Osteocyte (in vitro differentiated cells): ENCODE measurements at regions not wholly inside any gene's neighbourhood (a gene's known extent, or its start where the extent isn't known, plus 50 kb on each side); places are given as distances from the start of the nearest gene placed in this dataset.

ENCODE experiments used
- DNase-seq: peaks from one replicate; pipeline ENCODE4 v3.0.0; 2021; ENCODE audit warnings: mixed read lengths; ENCODE audit not compliant: unreplicated experiment; ENCODE audit errors: extremely low spot score
- H3K27ac Mint-ChIP-seq: one replicate; pipeline ENCODE4 v1.8.0; 2021; ENCODE audit warnings: mild to moderate bottlenecking, mixed read lengths; ENCODE audit not compliant: unreplicated experiment
- H3K27me3 Mint-ChIP-seq: one replicate; pipeline ENCODE4 v1.8.0; 2021; ENCODE audit warnings: mixed read lengths; ENCODE audit not compliant: unreplicated experiment
- H3K36me3 Mint-ChIP-seq: one replicate; pipeline ENCODE4 v1.8.0; 2021; ENCODE audit warnings: mixed read lengths; ENCODE audit not compliant: unreplicated experiment
- H3K4me1 Mint-ChIP-seq: one replicate; pipeline ENCODE4 v1.8.0; 2021; ENCODE audit warnings: mixed read lengths; ENCODE audit not compliant: unreplicated experiment
- H3K4me3 Mint-ChIP-seq: one replicate; pipeline ENCODE4 v1.8.0; 2021; ENCODE audit warnings: mild to moderate bottlenecking, moderate library complexity, mixed read lengths; ENCODE audit not compliant: unreplicated experiment
- H3K9me3 Mint-ChIP-seq: one replicate; pipeline ENCODE4 v1.8.0; 2021; ENCODE audit warnings: mixed read lengths; ENCODE audit not compliant: unreplicated experiment
- CTCF ChIP-seq: fragments of 200-600 bp; sonication (generic); IDR thresholded peaks from 2 replicates; pipeline ENCODE4 v1.5.0; 2021; ENCODE audit warnings: antibody characterized with exemption, mild to moderate bottlenecking, moderate library complexity

GRCh38 chr1:188155261-188155660 is 1326.5 kb downstream of the PLA2G4A start:
- TF ChIP-seq CTCF = no peak
- Mint-ChIP-seq H3K4me3 (no peak overlapping the region), H3K4me1 (no peaks in the 10 kb centered on the region), H3K27me3 (no peaks in the 10 kb centered on the region), H3K9me3 (no peaks in the 10 kb centered on the region), H3K27ac (no peak overlapping the region), H3K36me3 (no peaks in the 10 kb centered on the region)
- no peak for DNase-seq

DNA sequence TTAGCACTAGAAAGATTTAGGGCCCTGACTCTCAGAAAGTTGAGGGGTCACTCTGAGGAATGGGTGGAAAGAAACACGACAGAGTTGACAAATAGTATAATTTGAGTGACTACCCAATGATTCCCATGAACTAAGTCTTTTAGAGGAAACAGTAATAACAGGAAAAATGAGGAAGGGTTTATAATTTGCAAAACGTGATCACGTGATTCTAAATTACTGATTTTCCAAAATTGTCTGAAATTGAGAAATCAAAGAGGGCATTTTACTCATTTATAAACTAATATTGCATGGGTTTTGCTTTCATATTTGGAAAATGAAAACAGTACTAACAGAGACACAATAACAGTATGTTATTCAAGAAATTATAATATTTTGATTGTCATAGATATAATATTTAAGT is 1335.7 kb downstream of the PLA2G4A start:
- Mint-ChIP-seq H3K9me3 (no peaks in the 10 kb centered on the region), H3K27ac (no peak overlapping the region), H3K4me1 (no peaks in the 10 kb centered on the region), H3K4me3 (no peak overlapping the region), H3K36me3 (no peaks in the 10 kb centered on the region), H3K27me3 (no peaks in the 10 kb centered on the region)
- DNase-seq = no peak
- TF ChIP-seq CTCF = no peak

- Mint-ChIP-seq H3K4me3 (no peak overlapping the region), H3K27me3 (no peaks in the 10 kb centered on the region), H3K27ac (no peak overlapping the region), H3K36me3 (no peaks in the 10 kb centered on the region), H3K4me1 (no peaks in the 10 kb centered on the region), H3K9me3 (no peaks in the 10 kb centered on the region)
- TF ChIP-seq CTCF = no peak
- DNase-seq = no peak
These were observed 1337.9 kb downstream of the PLA2G4A start for GRCh38 chr1:188166654-188167053.

DNA sequence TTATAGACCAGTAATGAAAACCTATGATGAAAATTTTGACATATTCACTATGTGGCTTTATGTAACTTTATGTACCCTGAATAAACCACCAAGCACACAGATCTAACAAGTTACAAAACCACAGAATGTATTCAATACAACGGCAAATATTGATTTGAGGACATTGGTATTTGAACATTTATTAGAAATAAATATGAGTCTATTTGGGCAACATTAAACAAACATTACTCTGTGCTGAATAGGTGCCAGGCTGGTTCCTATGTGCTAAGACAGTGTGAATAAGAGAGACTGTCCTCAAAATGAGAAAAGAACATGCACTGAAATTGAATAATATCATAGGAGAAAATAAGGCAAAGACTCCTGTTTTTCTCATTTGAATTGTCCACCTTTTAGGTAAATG is 1341.2 kb downstream of the PLA2G4A start:
- DNase-seq = no peak
- no peaks in the 10 kb centered on the region for H3K4me1 Mint-ChIP-seq
- no peaks in the 10 kb centered on the region for H3K9me3 Mint-ChIP-seq
- H3K36me3 Mint-ChIP-seq = no peaks in the 10 kb centered on the region
- no peak for TF ChIP-seq CTCF
- H3K27ac Mint-ChIP-seq = no peak overlapping the region
- H3K27me3 Mint-ChIP-seq = no peaks in the 10 kb centered on the region
- no peak overlapping the region for H3K4me3 Mint-ChIP-seq

DNA sequence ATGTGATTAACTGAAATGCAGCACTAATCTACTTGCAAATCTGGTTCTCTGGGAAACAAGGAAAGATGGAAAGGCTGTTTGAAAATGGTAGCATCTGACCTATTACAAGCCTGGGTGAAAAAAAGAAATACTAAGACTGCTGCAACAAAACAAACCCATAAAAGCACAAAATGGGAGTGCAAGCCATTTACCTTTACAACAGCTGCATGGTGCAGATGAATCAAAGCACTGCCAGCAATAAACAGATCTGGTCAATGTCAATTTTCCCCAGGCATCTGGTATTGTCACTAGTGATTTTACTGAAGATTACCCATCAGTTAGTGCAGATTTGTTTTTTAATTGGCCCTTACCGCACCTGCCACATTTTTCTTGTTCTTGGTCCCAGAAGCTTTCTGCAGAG is 1341.7 kb downstream of the PLA2G4A start:
- no peaks in the 10 kb centered on the region for H3K27me3 Mint-ChIP-seq
- H3K4me3 Mint-ChIP-seq = no peak overlapping the region
- no peaks in the 10 kb centered on the region for H3K9me3 Mint-ChIP-seq
- DNase-seq = no peak
- TF ChIP-seq CTCF = no peak
- no peaks in the 10 kb centered on the region for H3K36me3 Mint-ChIP-seq
- H3K4me1 Mint-ChIP-seq = no peaks in the 10 kb centered on the region
- H3K27ac Mint-ChIP-seq = no peak overlapping the region
